Loucy (cell line): ENCODE measurements at regions not wholly inside any gene's neighbourhood (a gene's known extent, or its start where the extent isn't known, plus 50 kb on each side); places are given as distances from the start of the nearest gene placed in this dataset.

Experiments
- EZH2phosphoT487 ChIP-seq: fragments of 200-600 bp; IDR thresholded peaks from 2 replicates; pipeline ENCODE4 v1.6.1; 2018; ENCODE audit warnings: antibody characterized with exemption, mild to moderate bottlenecking, moderate library complexity, borderline replicate concordance
- TF ChIP-seq, protein P1 (sequence below): fragments of 200-600 bp; sonication (generic); conservative IDR thresholded peaks from 2 replicates; pipeline ENCODE4 v1.5.1; 2014; ENCODE audit warnings: mild to moderate bottlenecking, antibody characterized with exemption, low read length

DNA sequence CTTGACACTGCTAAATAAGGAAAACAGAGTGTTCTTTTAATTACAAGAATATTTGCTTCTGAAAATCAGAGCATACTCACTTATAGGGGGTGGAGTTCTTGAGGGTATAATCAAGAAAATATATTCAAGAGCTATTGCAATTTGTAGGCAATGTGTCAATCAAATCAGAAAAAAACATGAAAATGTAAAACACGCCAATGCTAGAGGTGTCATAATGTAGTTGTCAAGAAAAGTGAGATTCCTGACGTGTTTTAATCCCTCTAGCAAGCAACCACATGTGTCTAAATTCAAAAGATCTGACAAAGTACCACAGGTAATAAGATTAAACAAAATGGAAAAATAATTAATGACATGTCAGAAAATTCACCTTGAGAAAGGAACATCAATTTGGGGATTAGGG, 1440.7 kb upstream of the RAG2 start:
- TF ChIP-seq, protein P1, sequence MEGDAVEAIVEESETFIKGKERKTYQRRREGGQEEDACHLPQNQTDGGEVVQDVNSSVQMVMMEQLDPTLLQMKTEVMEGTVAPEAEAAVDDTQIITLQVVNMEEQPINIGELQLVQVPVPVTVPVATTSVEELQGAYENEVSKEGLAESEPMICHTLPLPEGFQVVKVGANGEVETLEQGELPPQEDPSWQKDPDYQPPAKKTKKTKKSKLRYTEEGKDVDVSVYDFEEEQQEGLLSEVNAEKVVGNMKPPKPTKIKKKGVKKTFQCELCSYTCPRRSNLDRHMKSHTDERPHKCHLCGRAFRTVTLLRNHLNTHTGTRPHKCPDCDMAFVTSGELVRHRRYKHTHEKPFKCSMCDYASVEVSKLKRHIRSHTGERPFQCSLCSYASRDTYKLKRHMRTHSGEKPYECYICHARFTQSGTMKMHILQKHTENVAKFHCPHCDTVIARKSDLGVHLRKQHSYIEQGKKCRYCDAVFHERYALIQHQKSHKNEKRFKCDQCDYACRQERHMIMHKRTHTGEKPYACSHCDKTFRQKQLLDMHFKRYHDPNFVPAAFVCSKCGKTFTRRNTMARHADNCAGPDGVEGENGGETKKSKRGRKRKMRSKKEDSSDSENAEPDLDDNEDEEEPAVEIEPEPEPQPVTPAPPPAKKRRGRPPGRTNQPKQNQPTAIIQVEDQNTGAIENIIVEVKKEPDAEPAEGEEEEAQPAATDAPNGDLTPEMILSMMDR: no peak
- TF ChIP-seq EZH2phosphoT487: no peak
